BJ (cell line): ENCODE measurements at regions not wholly inside any gene's neighbourhood (a gene's known extent, or its start where the extent isn't known, plus 50 kb on each side); places are given as distances from the start of the nearest gene placed in this dataset.

ENCODE experiments used
- CTCF ChIA-PET: fragments of 350-600 bp; formaldehyde crosslinking; extraction: SDS; loops from one replicate; lab custom pipeline; 2021; ENCODE audit warnings: antibody characterized with exemption, inconsistent platforms; lab: Yijun Ruan, JAX
- POLR2A ChIA-PET: fragments of 300-600 bp; sonication (Branson Sonifier 250); formaldehyde crosslinking; extraction: SDS; loops from one replicate; lab custom pipeline; 2021; ENCODE audit warnings: antibody characterized with exemption; lab: Charles Lee
- DNase-seq: peaks from one replicate; pipeline ENCODE4 v3.0.0-alpha.2; 2011; ENCODE audit warnings: low read depth
- H3K27me3 ChIP-seq: 2 replicates; pipeline ENCODE4 v1.6.0; 2011; ENCODE audit warnings: low read length; ENCODE audit not compliant: control insufficient read depth, insufficient read depth
- H3K36me3 ChIP-seq: 2 replicates; pipeline ENCODE4 v1.5.1; 2011; ENCODE audit warnings: low read length; ENCODE audit not compliant: control insufficient read depth, insufficient read depth
- H3K4me3 ChIP-seq: 2 replicates; pipeline ENCODE4 v1.5.1; 2011; ENCODE audit warnings: low read depth, mild to moderate bottlenecking, control low read depth, low read length
- TF ChIP-seq, protein P1 (sequence below): IDR thresholded peaks from 2 replicates; pipeline ENCODE4 v1.5.1; 2011; ENCODE audit warnings: low read depth, mild to moderate bottlenecking, control low read depth, inconsistent platforms, low read length, moderate library complexity; ENCODE audit not compliant: insufficient read depth

DNA sequence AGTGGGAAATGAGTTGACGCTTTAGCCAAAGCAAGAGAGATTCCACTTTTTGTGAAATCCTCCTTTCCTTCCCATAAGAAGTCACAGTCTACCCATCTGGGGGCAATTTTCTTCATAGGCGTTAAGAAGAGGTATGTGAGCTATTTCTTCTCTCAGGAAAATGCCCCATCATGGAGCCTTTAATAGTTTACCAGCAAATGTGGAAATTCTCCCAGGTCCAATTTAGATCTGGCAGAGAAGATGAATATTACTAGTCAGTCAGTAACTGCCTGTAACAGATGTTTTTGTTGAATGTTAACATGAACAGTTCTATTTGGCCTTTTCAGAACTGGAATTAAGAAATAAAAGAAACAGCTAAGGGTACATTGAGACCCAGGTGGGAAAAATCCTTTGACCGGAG is 156.4 kb upstream of the RFX3 start:
- Histone ChIP-seq H3K27me3 (no peaks in the 10 kb centered on the region), H3K36me3 (no peaks in the 10 kb centered on the region), H3K4me3 (no peak overlapping the region)
- POLR2A ChIA-PET, result no interaction called here
- CTCF ChIA-PET, result no interaction called here
- TF ChIP-seq, protein P1, sequence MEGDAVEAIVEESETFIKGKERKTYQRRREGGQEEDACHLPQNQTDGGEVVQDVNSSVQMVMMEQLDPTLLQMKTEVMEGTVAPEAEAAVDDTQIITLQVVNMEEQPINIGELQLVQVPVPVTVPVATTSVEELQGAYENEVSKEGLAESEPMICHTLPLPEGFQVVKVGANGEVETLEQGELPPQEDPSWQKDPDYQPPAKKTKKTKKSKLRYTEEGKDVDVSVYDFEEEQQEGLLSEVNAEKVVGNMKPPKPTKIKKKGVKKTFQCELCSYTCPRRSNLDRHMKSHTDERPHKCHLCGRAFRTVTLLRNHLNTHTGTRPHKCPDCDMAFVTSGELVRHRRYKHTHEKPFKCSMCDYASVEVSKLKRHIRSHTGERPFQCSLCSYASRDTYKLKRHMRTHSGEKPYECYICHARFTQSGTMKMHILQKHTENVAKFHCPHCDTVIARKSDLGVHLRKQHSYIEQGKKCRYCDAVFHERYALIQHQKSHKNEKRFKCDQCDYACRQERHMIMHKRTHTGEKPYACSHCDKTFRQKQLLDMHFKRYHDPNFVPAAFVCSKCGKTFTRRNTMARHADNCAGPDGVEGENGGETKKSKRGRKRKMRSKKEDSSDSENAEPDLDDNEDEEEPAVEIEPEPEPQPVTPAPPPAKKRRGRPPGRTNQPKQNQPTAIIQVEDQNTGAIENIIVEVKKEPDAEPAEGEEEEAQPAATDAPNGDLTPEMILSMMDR, result no peak
- DNase-seq, result peak; percentile 7

DNA sequence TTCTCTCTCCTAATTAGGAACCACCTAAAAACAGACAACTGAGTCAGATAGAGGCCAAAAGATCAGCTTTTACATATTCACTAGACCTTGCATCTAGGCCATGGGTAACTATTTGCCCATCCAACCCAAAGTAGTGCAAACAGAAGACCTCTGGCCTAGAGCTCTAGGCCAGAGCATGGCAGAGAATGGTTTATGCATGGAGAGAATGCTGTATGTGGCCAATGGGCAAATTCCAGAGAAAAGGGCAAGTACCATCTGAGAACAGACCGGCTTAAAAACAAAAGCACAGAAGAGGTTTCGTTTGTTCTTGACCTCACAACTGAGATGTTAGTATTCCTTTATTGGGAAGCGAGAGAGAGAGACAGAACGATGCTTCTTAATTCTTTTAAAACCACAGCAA is 151.7 kb upstream of the RFX3 start:
- ChIA-PET POLR2A (no interaction called here), CTCF (no interaction called here)
- Histone ChIP-seq H3K27me3 (no peaks in the 10 kb centered on the region), H3K4me3 (no peak overlapping the region), H3K36me3 (no peaks in the 10 kb centered on the region)
- no peak for DNase-seq
- TF ChIP-seq, protein P1, result no peak

DNA sequence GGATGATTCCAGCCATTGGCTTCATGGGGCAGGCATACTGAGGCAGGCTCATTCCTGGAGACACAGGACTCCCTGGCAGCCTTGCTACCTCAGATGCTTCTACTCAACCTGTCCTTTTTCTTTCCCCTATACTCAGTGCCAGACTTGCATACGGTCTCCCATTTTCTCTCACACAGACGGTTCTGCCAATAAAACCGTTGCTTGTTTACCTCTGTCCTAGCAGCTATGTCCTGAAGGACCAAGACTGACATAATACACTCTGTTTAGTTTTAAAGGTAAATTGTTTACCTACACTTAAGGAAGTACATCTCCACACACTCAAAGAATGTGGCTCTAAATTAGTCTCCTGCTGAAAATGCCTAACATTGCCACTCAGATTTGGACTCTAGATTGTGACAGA is 151.0 kb upstream of the RFX3 start:
- Histone ChIP-seq H3K27me3 (no peaks in the 10 kb centered on the region), H3K4me3 (no peak overlapping the region), H3K36me3 (no peaks in the 10 kb centered on the region)
- POLR2A ChIA-PET, result no interaction called here
- TF ChIP-seq, protein P1, result no peak
- CTCF ChIA-PET, result no interaction called here
- DNase-seq, result no peak

DNA sequence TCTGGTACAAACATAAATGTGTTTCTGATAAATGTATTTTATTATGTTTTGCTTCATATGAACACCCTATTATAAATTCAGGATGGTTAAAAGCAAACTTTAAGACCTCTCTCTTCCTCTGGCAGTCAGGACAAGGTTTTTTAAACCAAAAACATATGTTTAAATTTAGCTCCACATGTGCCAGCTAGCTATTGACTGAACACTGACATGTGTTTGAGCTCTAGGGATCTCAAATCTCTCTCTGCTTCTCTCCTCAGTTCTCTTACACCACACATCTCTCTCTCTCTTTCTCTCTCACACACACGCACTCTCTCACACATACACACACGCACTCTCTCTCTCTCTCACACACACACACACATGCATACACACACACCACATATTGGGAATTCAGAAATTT is 150.1 kb upstream of the RFX3 start:
- Histone ChIP-seq H3K36me3 (no peaks in the 10 kb centered on the region), H3K4me3 (no peak overlapping the region), H3K27me3 (no peaks in the 10 kb centered on the region)
- CTCF ChIA-PET, result no interaction called here
- DNase-seq, result no peak
- TF ChIP-seq, protein P1, result no peak
- POLR2A ChIA-PET, result interaction anchor here (0.6 kb wide), 1 partner anchor 317 kb away, joined by 3 read pairs; no protein-coding TSS in a partner anchor

DNA sequence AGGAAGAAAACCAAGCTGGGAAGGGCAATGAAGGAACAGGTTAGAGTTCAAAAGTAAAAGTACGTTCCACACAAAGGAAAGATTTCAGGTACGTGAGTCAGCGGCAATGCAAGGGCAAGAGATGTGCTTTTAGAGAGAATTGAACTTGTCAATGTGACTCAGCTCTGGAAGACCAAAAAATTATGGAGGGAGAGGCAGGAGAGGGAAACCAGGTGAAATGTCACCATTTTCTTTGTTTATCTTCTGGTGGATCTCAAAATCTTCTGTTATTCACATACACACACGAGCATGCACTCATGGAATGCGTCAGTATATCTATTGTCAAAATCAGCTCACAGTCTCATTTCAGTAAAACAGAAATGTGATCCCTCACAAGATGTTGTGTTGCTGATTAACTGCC is 148.8 kb upstream of the RFX3 start:
- no peak overlapping the region for H3K4me3 ChIP-seq
- H3K27me3 ChIP-seq, result no peaks in the 10 kb centered on the region
- TF ChIP-seq, protein P1, result no peak
- H3K36me3 ChIP-seq, result no peaks in the 10 kb centered on the region
- no peak for DNase-seq
- CTCF ChIA-PET, result no interaction called here
- POLR2A ChIA-PET, result no interaction called here
